ENCODE measurements at regions not wholly inside any gene's neighbourhood (a gene's known extent, or its start where the extent isn't known, plus 50 kb on each side); places are given as distances from the start of the nearest gene placed in this dataset.

- in situ Hi-C loops (cut with HindIII; ENCODE audit: low pct_ligation_motif_present, low sequenced_read_pairs), result no loop called here
- H3K27me3 ChIP-seq (replicated peaks), result no peaks in the 10 kb centered on the region
- H3K4me3 ChIP-seq (ENCODE audit: low read depth, low read length), result no peak overlapping the region
- no peak for TF ChIP-seq CTCF (IDR thresholded peaks at IDR 0.05; ENCODE audit: low read depth, low read length, missing control alignments)
- H3K36me3 ChIP-seq (replicated peaks), result no peaks in the 10 kb centered on the region
- no peak for DNase-seq
- H3K27ac ChIP-seq, result no peak overlapping the region
Measured at GRCh38 chr6:169335301-169335700, 81.7 kb upstream of the THBS2 start.

GRCh38 chr6:169332250-169332649 is 78.6 kb upstream of the THBS2 start:
- Histone ChIP-seq H3K4me3 (ENCODE audit: low read depth, low read length) (no peak overlapping the region), H3K27ac (no peak overlapping the region), H3K36me3 (replicated peaks) (no peaks in the 10 kb centered on the region), H3K27me3 (replicated peaks) (no peaks in the 10 kb centered on the region)
- no peak for TF ChIP-seq CTCF (IDR thresholded peaks at IDR 0.05; ENCODE audit: low read depth, low read length, missing control alignments)
- DNase-seq, result no peak
- in situ Hi-C loops (cut with HindIII; ENCODE audit: low pct_ligation_motif_present, low sequenced_read_pairs), result no loop called here

- no peaks in the 10 kb centered on the region for H3K36me3 ChIP-seq (replicated peaks)
Measured at GRCh38 chr6:169328112-169328801, 74.6 kb upstream of the THBS2 start.

GRCh38 chr6:169326067-169326799 is 72.6 kb upstream of the THBS2 start:
- no peak overlapping the region for H3K4me3 ChIP-seq (ENCODE audit: low read depth, low read length)
- in situ Hi-C loops (cut with HindIII; ENCODE audit: low pct_ligation_motif_present, low sequenced_read_pairs), result no loop called here

More at GRCh38 chr6:169328112-169328801, 74.6 kb upstream of the THBS2 start:
- TF ChIP-seq CTCF (IDR thresholded peaks at IDR 0.05; ENCODE audit: low read depth, low read length, missing control alignments), result no peak
- DNase-seq, result peak; percentile 68
- in situ Hi-C loops (cut with HindIII; ENCODE audit: low pct_ligation_motif_present, low sequenced_read_pairs), result no loop called here
- Histone ChIP-seq H3K27me3 (replicated peaks) (no peaks in the 10 kb centered on the region), H3K4me3 (ENCODE audit: low read depth, low read length) (no peak overlapping the region), H3K27ac (no peak overlapping the region)

GRCh38 chr6:169324656-169325459 is 71.2 kb upstream of the THBS2 start:
- TF ChIP-seq CTCF (IDR thresholded peaks at IDR 0.05; ENCODE audit: low read depth, low read length, missing control alignments), result no peak
- H3K27me3 ChIP-seq (replicated peaks), result no peaks in the 10 kb centered on the region
- no peaks in the 10 kb centered on the region for H3K36me3 ChIP-seq (replicated peaks)
- no peak overlapping the region for H3K27ac ChIP-seq
- in situ Hi-C loops (cut with HindIII; ENCODE audit: low pct_ligation_motif_present, low sequenced_read_pairs), result no loop called here
- no peak for DNase-seq
- H3K4me3 ChIP-seq (ENCODE audit: low read depth, low read length), result no peak overlapping the region

More at GRCh38 chr6:169326067-169326799, 72.6 kb upstream of the THBS2 start:
- no peaks in the 10 kb centered on the region for H3K27me3 ChIP-seq (replicated peaks)
- DNase-seq, result peak; percentile 8
- no peak overlapping the region for H3K27ac ChIP-seq
- no peaks in the 10 kb centered on the region for H3K36me3 ChIP-seq (replicated peaks)
- peak; percentile 59 for TF ChIP-seq CTCF (IDR thresholded peaks at IDR 0.05; ENCODE audit: low read depth, low read length, missing control alignments)

Data from brain microvascular endothelial cell (primary cell).